ENCODE measurements at regions not wholly inside any gene's neighbourhood (a gene's known extent, or its start where the extent isn't known, plus 50 kb on each side); places are given as distances from the start of the nearest gene placed in this dataset.

GRCh38 chr2:175834477-175834876 lies 167.6 kb downstream of the LNPK start:
- Mint-ChIP-seq H3K27ac (ENCODE audit: unreplicated experiment) (peak overlapping the region; percentile 98), H3K4me1 (ENCODE audit: low read depth, unreplicated experiment) (peaks cover 44% of the 10 kb centered on the region), H3K27me3 (ENCODE audit: unreplicated experiment) (peaks cover 6% of the 10 kb centered on the region), H3K4me3 (ENCODE audit: unreplicated experiment) (peak overlapping the region; percentile 80), H3K9me3 (ENCODE audit: unreplicated experiment) (peaks cover 9% of the 10 kb centered on the region), H3K36me3 (ENCODE audit: unreplicated experiment) (peaks cover 4% of the 10 kb centered on the region)
- TF ChIP-seq CTCF (IDR thresholded peaks at IDR 0.05; ENCODE audit: partially characterized antibody, unreplicated experiment), result no peak
- DNase-seq, result peak; percentile 84

GRCh38 chr2:175832866-175833265 lies 169.2 kb downstream of the LNPK start:
- no peak for TF ChIP-seq CTCF (IDR thresholded peaks at IDR 0.05; ENCODE audit: partially characterized antibody, unreplicated experiment)
- H3K4me1 Mint-ChIP-seq (ENCODE audit: low read depth, unreplicated experiment), result peaks cover 42% of the 10 kb centered on the region

GRCh38 chr2:175829741-175830140 lies 172.3 kb downstream of the LNPK start:
- Mint-ChIP-seq H3K4me1 (ENCODE audit: low read depth, unreplicated experiment) (peaks cover 21% of the 10 kb centered on the region), H3K27me3 (ENCODE audit: unreplicated experiment) (peaks cover 6% of the 10 kb centered on the region), H3K4me3 (ENCODE audit: unreplicated experiment) (no peak overlapping the region), H3K36me3 (ENCODE audit: unreplicated experiment) (peaks cover 4% of the 10 kb centered on the region), H3K27ac (ENCODE audit: unreplicated experiment) (no peak overlapping the region), H3K9me3 (ENCODE audit: unreplicated experiment) (peaks cover 6% of the 10 kb centered on the region)
- no peak for TF ChIP-seq CTCF (IDR thresholded peaks at IDR 0.05; ENCODE audit: partially characterized antibody, unreplicated experiment)
- DNase-seq, result no peak

More at GRCh38 chr2:175832866-175833265, 169.2 kb downstream of the LNPK start:
- Mint-ChIP-seq H3K36me3 (ENCODE audit: unreplicated experiment) (peaks cover 4% of the 10 kb centered on the region), H3K27me3 (ENCODE audit: unreplicated experiment) (peaks cover 6% of the 10 kb centered on the region), H3K9me3 (ENCODE audit: unreplicated experiment) (peaks cover 9% of the 10 kb centered on the region), H3K4me3 (ENCODE audit: unreplicated experiment) (no peak overlapping the region), H3K27ac (ENCODE audit: unreplicated experiment) (peak overlapping the region; percentile 52)
- no peak for DNase-seq

- TF ChIP-seq CTCF (IDR thresholded peaks at IDR 0.05; ENCODE audit: partially characterized antibody, unreplicated experiment), result no peak
- Mint-ChIP-seq H3K4me3 (ENCODE audit: unreplicated experiment) (no peak overlapping the region), H3K9me3 (ENCODE audit: unreplicated experiment) (peaks cover 3% of the 10 kb centered on the region), H3K36me3 (ENCODE audit: unreplicated experiment) (peaks cover 10% of the 10 kb centered on the region), H3K27ac (ENCODE audit: unreplicated experiment) (no peak overlapping the region), H3K27me3 (ENCODE audit: unreplicated experiment) (no peaks in the 10 kb centered on the region), H3K4me1 (ENCODE audit: low read depth, unreplicated experiment) (peaks cover 10% of the 10 kb centered on the region)
- no peak for DNase-seq
Measured at GRCh38 chr2:175827856-175828255, 174.2 kb downstream of the LNPK start.

GRCh38 chr2:175824243-175824642 lies 177.8 kb downstream of the LNPK start:
- peaks cover 3% of the 10 kb centered on the region for H3K9me3 Mint-ChIP-seq (ENCODE audit: unreplicated experiment)
- no peak overlapping the region for H3K4me3 Mint-ChIP-seq (ENCODE audit: unreplicated experiment)
- peaks cover 36% of the 10 kb centered on the region for H3K4me1 Mint-ChIP-seq (ENCODE audit: low read depth, unreplicated experiment)
- H3K27ac Mint-ChIP-seq (ENCODE audit: unreplicated experiment), result no peak overlapping the region
- peaks cover 4% of the 10 kb centered on the region for H3K27me3 Mint-ChIP-seq (ENCODE audit: unreplicated experiment)
- H3K36me3 Mint-ChIP-seq (ENCODE audit: unreplicated experiment), result peaks cover 7% of the 10 kb centered on the region
- no peak for DNase-seq
- no peak for TF ChIP-seq CTCF (IDR thresholded peaks at IDR 0.05; ENCODE audit: partially characterized antibody, unreplicated experiment)
